Nephron (organoid): ENCODE measurements at regions not wholly inside any gene's neighbourhood (a gene's known extent, or its start where the extent isn't known, plus 50 kb on each side); places are given as distances from the start of the nearest gene placed in this dataset.
"Not testable (repeated sequence)": the region's sequence is repeated elsewhere in the genome, so short reads cannot be mapped to it uniquely, and the experiment has no call there.

ENCODE experiments used
- H3K27ac Mint-ChIP-seq, 3 experiments: 2 replicates each; pipeline ENCODE4 v1.8.0; 2020; ENCODE audit warnings: mixed read lengths in 3 of 3, mild to moderate bottlenecking in 2 of 3, moderate library complexity in 1 of 3
- H3K27me3 Mint-ChIP-seq: 2 replicates; pipeline ENCODE4 v1.8.0; 2021; ENCODE audit warnings: low read depth, mild to moderate bottlenecking, moderate library complexity, mixed read lengths
- H3K36me3 Mint-ChIP-seq: 2 replicates; pipeline ENCODE4 v1.8.0; 2020; ENCODE audit warnings: low read depth, mixed read lengths
- H3K4me1 Mint-ChIP-seq: 2 replicates; pipeline ENCODE4 v1.8.0; 2020; ENCODE audit warnings: mixed read lengths
- H3K4me3 Mint-ChIP-seq, 3 experiments: 2 replicates each; pipeline ENCODE4 v1.8.0; 2020; ENCODE audit warnings: mild to moderate bottlenecking in 3 of 3, mixed read lengths in 3 of 3, moderate library complexity in 2 of 3
- H3K9me3 Mint-ChIP-seq: 2 replicates; pipeline ENCODE4 v1.8.0; 2020; ENCODE audit warnings: mixed read lengths
- CTCF ChIP-seq, 3 experiments: fragments of 200-600 bp; sonication (generic); IDR thresholded peaks; one replicate each; pipeline ENCODE4 v1.5.0; 2021; ENCODE audit warnings: antibody characterized with exemption in 3 of 3; ENCODE audit not compliant: unreplicated experiment in 3 of 3

GRCh38 chrX:102784550-102784949, 64.0 kb downstream of the GPRASP3 start:
- Mint-ChIP-seq H3K27ac (no peak overlapping the region), H3K36me3 (peaks cover 50% of the 10 kb centered on the region), H3K27me3 (no peaks in the 10 kb centered on the region), H3K9me3 (peaks cover 38% of the 10 kb centered on the region), H3K4me1 (no peaks in the 10 kb centered on the region), H3K4me3 (no peak overlapping the region)
- TF ChIP-seq CTCF (IDR thresholded peaks at IDR 0.05; ENCODE audit: unreplicated experiment in 3 of 3), result no peak

- no peak for TF ChIP-seq CTCF (IDR thresholded peaks at IDR 0.05; ENCODE audit: unreplicated experiment in 3 of 3)
- no peaks in the 10 kb centered on the region for H3K4me1 Mint-ChIP-seq
- peaks cover 29% of the 10 kb centered on the region for H3K9me3 Mint-ChIP-seq
- H3K36me3 Mint-ChIP-seq, result peaks cover 40% of the 10 kb centered on the region
- H3K27me3 Mint-ChIP-seq, result no peaks in the 10 kb centered on the region
- H3K4me3 Mint-ChIP-seq, result no peak overlapping the region
- H3K27ac Mint-ChIP-seq, result no peak overlapping the region
Measured at GRCh38 chrX:102787283-102787682, 66.7 kb downstream of the GPRASP3 start.

- no peak for TF ChIP-seq CTCF (IDR thresholded peaks at IDR 0.05; ENCODE audit: unreplicated experiment in 3 of 3)
- Mint-ChIP-seq H3K36me3 (peaks cover 11% of the 10 kb centered on the region), H3K9me3 (peaks cover 11% of the 10 kb centered on the region), H3K4me1 (no peaks in the 10 kb centered on the region), H3K27ac (no peak overlapping the region), H3K27me3 (no peaks in the 10 kb centered on the region), H3K4me3 (no peak overlapping the region)
Measured at GRCh38 chrX:102808336-102808735, 87.8 kb downstream of the GPRASP3 start.

GRCh38 chrX:102818269-102818668, 97.7 kb downstream of the GPRASP3 start:
- not testable (repeated sequence) for H3K27me3 Mint-ChIP-seq, H3K27ac Mint-ChIP-seq, H3K4me1 Mint-ChIP-seq, H3K4me3 Mint-ChIP-seq
- Mint-ChIP-seq H3K36me3 (peaks cover 61% of the 10 kb centered on the region), H3K9me3 (peaks cover 32% of the 10 kb centered on the region)

- Mint-ChIP-seq H3K36me3 (peaks cover 5% of the 10 kb centered on the region), H3K9me3 (no peaks in the 10 kb centered on the region), H3K27ac (no peak overlapping the region), H3K4me3 (no peak overlapping the region), H3K27me3 (no peaks in the 10 kb centered on the region), H3K4me1 (no peaks in the 10 kb centered on the region)
- no peak for TF ChIP-seq CTCF (IDR thresholded peaks at IDR 0.05; ENCODE audit: unreplicated experiment in 3 of 3)
Measured at GRCh38 chrX:102832661-102833060, 104.4 kb upstream of the RAB40AL start.

- Mint-ChIP-seq H3K4me1 (no peaks in the 10 kb centered on the region), H3K36me3 (peaks cover 3% of the 10 kb centered on the region), H3K27ac (no peak overlapping the region), H3K9me3 (no peaks in the 10 kb centered on the region), H3K27me3 (no peaks in the 10 kb centered on the region), H3K4me3 (no peak overlapping the region)
- TF ChIP-seq CTCF (IDR thresholded peaks at IDR 0.05; ENCODE audit: unreplicated experiment in 3 of 3), result no peak
Measured at GRCh38 chrX:102833136-102833535, 103.9 kb upstream of the RAB40AL start.
